ENCODE measurements at regions not wholly inside any gene's neighbourhood (a gene's known extent, or its start where the extent isn't known, plus 50 kb on each side); places are given as distances from the start of the nearest gene placed in this dataset.
"Not testable (repeated sequence)": the region's sequence is repeated elsewhere in the genome, so short reads cannot be mapped to it uniquely, and the experiment has no call there.

- DNase-seq (ENCODE audit: low read depth in 4 of 4, low spot score in 2 of 4), result no peak
These were observed 117.7 kb upstream of the PLCL2 start for GRCh38 chr3:16767006-16767405.

- no peak for DNase-seq (ENCODE audit: low read depth in 4 of 4, low spot score in 2 of 4)
These were observed 116.7 kb upstream of the PLCL2 start for GRCh38 chr3:16768014-16768413.

- no peak for DNase-seq (ENCODE audit: low read depth in 4 of 4, low spot score in 2 of 4)
These were observed 115.8 kb upstream of the PLCL2 start for GRCh38 chr3:16768956-16769355.

DNA sequence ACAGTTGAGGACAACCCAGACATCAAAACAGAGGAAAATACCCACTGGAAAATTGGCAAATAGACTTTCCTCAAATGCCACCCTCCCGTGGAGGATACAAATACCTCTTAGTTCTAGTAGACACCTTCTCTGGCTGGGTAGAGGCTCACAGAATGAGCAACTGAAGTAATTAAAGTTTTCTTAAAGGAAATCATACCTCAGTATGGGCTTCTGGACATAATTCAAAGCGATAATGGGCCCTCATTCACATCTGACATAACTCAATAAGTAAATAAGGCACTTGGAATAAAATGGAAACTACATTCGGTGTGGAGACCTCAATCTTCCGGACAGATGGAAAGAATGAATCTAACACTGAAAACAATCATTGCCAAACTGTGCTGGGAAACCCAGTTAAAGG, 115.2 kb upstream of the PLCL2 start:
- DNase-seq (ENCODE audit: low read depth in 4 of 4, low spot score in 2 of 4), result no peak

- DNase-seq (ENCODE audit: low read depth in 4 of 4, low spot score in 2 of 4), result no peak
These were observed 114.7 kb upstream of the PLCL2 start for GRCh38 chr3:16770021-16770420.

- DNase-seq (ENCODE audit: low read depth in 4 of 4, low spot score in 2 of 4), result no peak
These were observed 114.0 kb upstream of the PLCL2 start for GRCh38 chr3:16770792-16771191.

DNA sequence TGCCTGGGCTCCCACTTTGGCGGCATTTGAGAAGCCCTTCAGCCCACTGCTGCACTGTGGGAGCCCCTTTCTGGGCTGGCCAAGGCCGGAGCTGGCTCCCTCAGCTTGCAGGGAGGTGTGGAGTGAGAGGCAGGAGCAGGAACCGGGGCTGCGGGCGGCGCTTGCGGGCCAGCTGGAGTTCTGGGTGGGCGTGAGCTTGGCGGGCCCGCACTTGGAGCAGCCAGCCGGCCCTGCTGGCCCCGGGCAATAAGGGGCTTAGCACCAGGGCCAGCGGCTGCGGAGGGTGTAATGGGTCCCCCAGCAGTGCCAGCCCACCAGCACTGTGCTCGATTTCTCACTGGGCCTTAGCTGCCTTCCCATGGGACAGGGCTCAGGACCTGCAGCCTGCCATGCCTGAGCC, 111.2 kb upstream of the PLCL2 start:
- not testable (repeated sequence) for DNase-seq (ENCODE audit: low read depth in 4 of 4, low spot score in 2 of 4)

DNA sequence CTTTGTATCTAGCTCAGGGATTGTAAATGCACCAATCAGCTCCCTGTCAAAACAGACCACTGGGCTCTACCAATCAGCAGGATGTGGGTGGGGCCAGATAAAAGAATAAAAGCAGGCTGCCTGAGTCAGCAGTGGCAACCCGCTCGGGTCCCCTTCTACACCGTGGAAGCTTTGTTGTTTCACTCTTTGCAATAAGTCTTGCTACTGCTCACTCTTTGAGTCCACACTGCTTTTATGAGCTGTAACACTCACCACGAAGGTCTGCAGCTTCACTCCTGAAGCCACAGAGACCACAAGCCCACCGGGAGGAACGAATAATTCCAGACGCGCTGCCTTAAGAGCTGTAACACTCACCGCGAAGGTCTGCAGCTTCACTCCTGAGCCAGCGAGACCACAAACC, 110.2 kb upstream of the PLCL2 start:
- DNase-seq (ENCODE audit: low read depth in 4 of 4, low spot score in 2 of 4), result not testable (repeated sequence)

- no peak for DNase-seq (ENCODE audit: low read depth in 4 of 4, low spot score in 2 of 4)
These were observed 99.8 kb upstream of the PLCL2 start for GRCh38 chr3:16784973-16785372.

DNA sequence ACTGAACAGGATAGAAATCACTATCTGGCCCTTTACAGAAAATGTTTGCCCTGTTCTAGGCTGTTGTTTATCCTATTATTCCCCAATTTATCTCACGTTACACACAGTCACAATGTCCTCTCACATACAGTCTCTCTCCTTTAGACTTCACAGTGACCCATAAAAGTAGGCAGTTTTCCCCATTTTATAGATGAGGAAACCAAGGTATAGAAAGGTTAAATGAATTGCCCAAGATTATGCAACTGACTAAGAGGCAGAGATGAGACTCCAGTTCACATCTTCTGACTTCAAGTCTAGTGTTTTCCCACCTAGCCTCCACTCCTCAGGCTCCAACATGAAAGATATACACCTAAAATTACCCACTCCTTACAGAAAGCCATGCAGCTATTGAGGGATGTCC, 99.3 kb upstream of the PLCL2 start:
- DNase-seq (ENCODE audit: low read depth in 4 of 4, low spot score in 2 of 4), result no peak

- no peak for DNase-seq (ENCODE audit: low read depth in 4 of 4, low spot score in 2 of 4)
These were observed 96.2 kb upstream of the PLCL2 start for GRCh38 chr3:16788440-16789056.

DNA sequence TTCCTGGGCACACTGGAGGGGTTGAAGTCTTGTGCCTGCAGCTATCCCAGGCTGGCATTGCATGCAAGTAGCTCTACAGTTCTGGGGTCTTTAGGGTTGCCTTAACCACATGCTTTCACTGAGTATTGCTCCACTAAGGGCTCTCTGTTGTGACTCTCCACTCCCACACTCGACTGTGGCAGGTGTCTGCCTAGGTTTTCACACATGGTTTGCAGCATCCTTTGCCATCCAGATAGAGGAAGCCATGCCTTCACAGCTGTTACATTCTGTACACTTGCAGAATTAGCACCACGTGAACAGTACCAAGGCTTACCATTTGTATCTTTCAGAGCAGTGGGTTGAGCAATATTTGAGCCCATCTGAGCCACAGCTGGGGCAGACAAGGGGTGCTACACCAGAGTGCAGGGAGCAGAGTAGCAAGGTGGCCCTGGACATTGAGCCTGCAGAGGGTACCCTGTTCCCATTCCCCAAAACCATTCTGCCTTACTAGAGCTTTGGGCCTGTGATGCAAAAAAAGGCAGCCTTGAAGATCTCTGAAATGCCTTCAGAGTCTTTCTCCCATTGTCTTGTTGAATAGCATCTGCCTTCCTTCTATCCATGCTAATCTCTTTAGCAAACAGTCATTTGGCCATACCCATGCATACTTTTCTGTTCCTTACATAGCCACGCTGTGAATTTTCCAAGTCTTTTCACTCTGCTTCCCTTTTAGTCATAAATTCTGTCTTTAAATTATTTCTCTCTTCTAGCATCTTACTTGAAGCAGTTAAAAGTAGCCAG, 95.2 kb upstream of the PLCL2 start:
- DNase-seq (ENCODE audit: low read depth in 4 of 4, low spot score in 2 of 4), result no peak

GRCh38 chr3:16790432-16791400, 94.0 kb upstream of the PLCL2 start:
- DNase-seq (ENCODE audit: low read depth in 4 of 4, low spot score in 2 of 4), result no peak

DNA sequence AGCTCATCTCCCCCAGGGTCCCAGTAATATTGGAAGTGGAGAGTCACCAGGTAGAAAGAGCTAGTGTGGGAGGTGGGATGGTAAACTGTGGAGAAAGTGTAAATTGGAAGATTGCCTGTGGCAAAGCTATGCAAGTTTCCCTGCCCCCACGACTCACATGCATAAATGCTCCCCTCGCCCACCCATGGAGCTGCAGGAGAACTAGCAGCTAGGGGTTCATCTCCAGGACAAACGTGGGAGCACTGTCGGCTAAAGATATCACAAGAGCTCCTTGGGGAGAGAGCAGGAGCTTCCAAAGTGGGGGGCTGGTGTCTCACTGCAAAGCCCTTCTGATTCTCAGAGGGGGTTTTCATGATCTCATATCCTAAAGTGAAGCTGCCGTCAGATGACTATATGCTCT, 91.4 kb upstream of the PLCL2 start:
- DNase-seq (ENCODE audit: low read depth in 4 of 4, low spot score in 2 of 4), result no peak

GRCh38 chr3:16794257-16794656, 90.5 kb upstream of the PLCL2 start:
- no peak for DNase-seq (ENCODE audit: low read depth in 4 of 4, low spot score in 2 of 4)

GRCh38 chr3:16795581-16795980, 89.2 kb upstream of the PLCL2 start:
- no peak for DNase-seq (ENCODE audit: low read depth in 4 of 4, low spot score in 2 of 4)

GRCh38 chr3:16797831-16798230, 86.9 kb upstream of the PLCL2 start:
- DNase-seq (ENCODE audit: low read depth in 4 of 4, low spot score in 2 of 4), result no peak

DNA sequence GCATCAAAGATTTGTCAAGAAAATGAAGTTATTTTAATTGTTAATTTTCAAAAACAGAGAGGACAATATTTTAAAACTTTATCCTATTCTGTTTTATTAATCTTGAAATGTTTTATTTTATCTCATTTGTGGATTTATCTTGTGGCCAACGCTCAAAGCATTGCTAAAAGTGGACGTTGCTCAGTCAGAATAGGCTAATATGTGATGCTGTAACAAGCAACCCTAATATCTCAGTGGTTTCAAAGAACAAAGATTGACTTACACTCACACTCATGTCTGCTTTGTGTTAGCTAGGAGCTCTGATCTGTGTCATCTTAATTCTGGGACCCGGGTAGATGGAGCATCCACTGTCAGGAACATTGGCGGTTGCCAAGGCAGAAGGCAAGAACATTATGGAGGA, 86.0 kb upstream of the PLCL2 start:
- DNase-seq (ENCODE audit: low read depth in 4 of 4, low spot score in 2 of 4), result no peak

DNA sequence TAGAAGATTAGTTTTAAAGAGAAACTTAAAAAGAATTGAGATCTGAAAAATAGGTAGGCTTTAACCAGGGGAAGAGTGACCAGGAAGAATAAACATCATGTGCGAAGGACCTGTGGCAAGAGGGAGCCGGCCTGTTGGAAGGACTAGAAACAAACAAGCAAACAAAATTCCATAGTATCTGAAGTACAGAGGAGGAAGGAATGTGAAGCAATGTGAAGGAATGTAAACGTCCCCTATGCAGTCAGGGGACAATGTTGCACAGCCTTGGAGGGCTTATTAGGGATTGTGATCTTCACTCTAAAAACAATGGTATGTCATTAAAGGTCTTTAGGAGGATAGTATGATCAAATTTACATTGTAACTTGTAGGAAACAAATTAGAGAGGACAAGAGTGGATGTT, 84.4 kb upstream of the PLCL2 start:
- DNase-seq (ENCODE audit: low read depth in 4 of 4, low spot score in 2 of 4), result no peak

GRCh38 chr3:16801223-16801622, 83.5 kb upstream of the PLCL2 start:
- DNase-seq (ENCODE audit: low read depth in 4 of 4, low spot score in 2 of 4), result no peak

- DNase-seq (ENCODE audit: low read depth in 4 of 4, low spot score in 2 of 4), result no peak
These were observed 83.1 kb upstream of the PLCL2 start for GRCh38 chr3:16801698-16802097.
